ENCODE measurements at regions not wholly inside any gene's neighbourhood (a gene's known extent, or its start where the extent isn't known, plus 50 kb on each side); places are given as distances from the start of the nearest gene placed in this dataset.
A peak's percentile ranks its signal among the peaks of the same experiment; 100 is the strongest.
"Not testable (repeated sequence)": the region's sequence is repeated elsewhere in the genome, so short reads cannot be mapped to it uniquely, and the experiment has no call there.

- DNase-seq (ENCODE audit: low read depth), result no peak
These were observed 248.7 kb downstream of the ABCC12 start for GRCh38 chr16:47907109-47907508.

- peak; percentile 56 for DNase-seq (ENCODE audit: low read depth)
These were observed 250.0 kb downstream of the ABCC12 start for GRCh38 chr16:47905771-47906170.

DNA sequence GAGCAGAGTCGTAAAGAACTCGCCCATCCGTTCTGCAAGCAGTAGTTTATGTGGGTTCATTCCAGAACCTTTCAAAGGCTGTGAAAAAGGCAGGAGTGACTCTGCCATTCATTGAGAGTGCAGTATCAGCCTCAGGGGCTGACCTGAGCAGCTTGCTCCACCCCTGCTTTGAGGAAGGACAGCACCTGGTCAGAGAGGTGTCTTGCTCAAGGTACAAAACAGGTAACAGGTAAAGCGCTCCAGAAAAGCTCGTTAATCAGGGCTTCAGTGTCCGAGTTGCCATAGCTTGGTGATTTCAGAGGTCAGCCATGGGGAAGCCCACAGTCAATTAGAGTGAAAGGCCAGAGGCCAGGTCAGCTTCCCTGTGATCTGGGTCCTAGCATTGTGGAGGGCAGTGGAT, 251.1 kb downstream of the ABCC12 start:
- DNase-seq (ENCODE audit: low read depth), result no peak

- no peak for DNase-seq (ENCODE audit: low read depth)
These were observed 252.3 kb downstream of the ABCC12 start for GRCh38 chr16:47903470-47903869.

GRCh38 chr16:47897105-47897504, 258.7 kb downstream of the ABCC12 start:
- DNase-seq (ENCODE audit: low read depth), result not testable (repeated sequence)

DNA sequence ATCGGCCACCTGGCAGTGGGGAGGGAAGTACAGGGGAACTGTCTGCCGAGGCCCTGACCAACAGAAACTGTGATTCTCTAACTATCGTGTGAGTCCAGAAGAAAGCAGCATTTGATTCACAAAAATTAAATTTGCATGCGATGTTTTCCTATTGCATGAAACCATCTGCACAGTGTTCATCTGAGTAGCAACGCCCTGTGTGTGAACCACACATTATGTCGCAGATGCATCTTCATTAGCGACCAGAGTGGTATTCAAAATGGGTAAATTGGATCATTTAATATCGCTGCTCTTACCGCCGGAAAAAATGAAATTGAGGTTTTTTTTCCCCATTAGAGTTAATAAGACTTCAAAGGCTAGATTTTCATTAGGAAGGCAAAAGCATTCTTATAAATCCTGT, 260.6 kb downstream of the ABCC12 start:
- DNase-seq (ENCODE audit: low read depth), result no peak

- no peak for DNase-seq (ENCODE audit: low read depth)
These were observed 262.8 kb downstream of the ABCC12 start for GRCh38 chr16:47892999-47893398.

- no peak for DNase-seq (ENCODE audit: low read depth)
These were observed 267.1 kb downstream of the ABCC12 start for GRCh38 chr16:47888734-47889133.

DNA sequence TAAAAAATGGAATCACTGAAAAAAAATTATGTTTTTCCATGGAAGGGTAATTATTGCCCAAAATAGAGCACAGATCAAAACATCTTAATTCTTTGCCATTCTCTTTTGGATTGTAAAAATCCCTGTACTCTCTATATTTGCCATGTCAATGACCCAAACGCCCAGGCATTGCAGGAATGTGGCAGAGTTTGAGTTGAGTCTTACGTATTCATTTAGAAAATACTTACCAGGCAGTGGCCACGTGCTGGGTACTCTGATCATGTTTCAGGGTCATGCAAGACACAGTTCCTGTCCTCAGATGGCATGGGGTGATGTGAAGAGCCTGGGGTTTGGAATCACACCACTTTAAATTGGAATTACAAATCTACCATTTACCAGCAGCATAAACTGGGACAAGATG, 267.7 kb downstream of the ABCC12 start:
- DNase-seq (ENCODE audit: low read depth), result peak; percentile 67

GRCh38 chr16:47887496-47887895, 268.3 kb downstream of the ABCC12 start:
- DNase-seq (ENCODE audit: low read depth), result peak; percentile 71

GRCh38 chr16:47886631-47887415, 269.0 kb downstream of the ABCC12 start:
- peak; percentile 34 for DNase-seq (ENCODE audit: low read depth)

DNA sequence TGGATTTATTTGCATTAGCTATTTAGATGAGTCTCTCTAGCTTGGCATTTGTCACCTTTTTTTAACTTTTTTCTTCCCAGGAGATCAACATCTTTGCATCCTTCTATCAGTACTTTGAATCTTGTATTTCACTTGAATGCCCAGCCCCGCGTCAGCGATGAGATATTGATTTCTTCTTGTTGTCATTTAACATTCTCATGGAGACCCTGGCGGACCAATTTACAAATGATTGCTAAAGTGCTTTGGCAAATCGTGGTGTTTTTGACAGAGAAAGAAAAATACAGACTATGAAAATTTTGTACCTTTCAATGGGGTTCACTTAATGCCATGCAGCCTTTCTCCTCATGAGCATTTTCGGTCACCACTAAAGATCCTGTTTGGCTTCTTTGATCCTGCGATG, 269.7 kb downstream of the ABCC12 start:
- no peak for DNase-seq (ENCODE audit: low read depth)

DNA sequence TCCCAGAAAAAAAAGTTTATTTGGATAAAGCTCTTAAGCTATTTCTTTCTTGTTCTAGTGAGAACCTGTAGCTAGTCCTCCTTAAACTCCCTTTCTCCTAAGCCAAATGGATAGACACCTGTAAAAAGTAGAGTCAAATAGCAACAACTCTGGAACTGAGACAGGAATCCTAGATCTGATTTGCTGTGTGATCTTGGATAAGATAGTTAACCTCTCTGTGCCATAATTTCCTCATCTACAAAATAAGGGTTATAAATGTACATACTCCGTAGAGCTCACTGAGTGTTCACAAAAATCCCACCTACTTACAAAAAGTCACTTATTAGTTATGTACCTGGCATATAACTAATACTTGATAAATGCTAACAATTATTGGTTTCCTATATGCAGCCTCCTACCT, 270.3 kb downstream of the ABCC12 start:
- no peak for DNase-seq (ENCODE audit: low read depth)

- no peak for DNase-seq (ENCODE audit: low read depth)
These were observed 271.6 kb downstream of the ABCC12 start for GRCh38 chr16:47884116-47884725.

- DNase-seq (ENCODE audit: low read depth), result no peak
These were observed 274.2 kb downstream of the ABCC12 start for GRCh38 chr16:47881574-47881973.

- no peak for DNase-seq (ENCODE audit: low read depth)
These were observed 275.1 kb downstream of the ABCC12 start for GRCh38 chr16:47880653-47881052.

- no peak for DNase-seq (ENCODE audit: low read depth)
These were observed 278.6 kb downstream of the ABCC12 start for GRCh38 chr16:47877166-47877565.

DNA sequence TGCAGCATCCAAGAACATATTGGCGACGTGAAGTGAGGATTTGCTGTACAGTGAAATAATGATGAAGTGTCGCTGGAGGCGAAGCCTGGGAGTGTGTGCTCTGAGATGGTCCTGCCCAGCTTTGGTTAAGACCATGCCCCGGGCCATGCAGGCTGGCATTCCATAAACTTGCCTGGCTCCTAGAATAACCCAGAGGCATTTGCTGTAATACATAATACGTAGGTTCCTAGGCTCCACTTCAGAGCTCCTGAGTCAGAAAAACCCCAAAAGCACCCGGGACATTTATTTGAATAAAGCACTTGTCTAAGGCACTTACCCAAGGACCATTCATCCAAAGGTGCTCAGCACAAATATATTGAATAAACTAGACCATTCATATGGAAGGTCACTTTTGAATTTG, 279.3 kb downstream of the ABCC12 start:
- DNase-seq (ENCODE audit: low read depth), result no peak

DNA sequence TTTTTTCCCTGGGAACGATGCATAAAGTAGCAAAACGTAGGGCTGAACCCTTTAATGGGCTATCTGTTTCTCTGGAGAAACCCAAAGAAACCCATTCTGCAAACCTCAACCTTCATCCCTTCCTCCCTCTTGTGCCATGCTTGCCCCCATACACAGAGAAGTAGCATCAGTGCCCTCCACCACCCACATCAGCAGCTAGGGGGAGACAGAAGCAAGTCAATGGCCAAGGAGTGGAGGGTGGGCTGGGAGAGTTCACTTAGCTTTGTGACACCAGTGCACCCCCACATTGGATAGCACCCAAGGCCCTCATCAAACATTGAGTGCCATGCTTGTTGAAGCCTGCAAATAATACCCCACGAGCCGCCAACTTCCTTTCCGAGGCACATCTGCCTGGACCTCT, 282.4 kb downstream of the ABCC12 start:
- peak; percentile 15 for DNase-seq (ENCODE audit: low read depth)

- DNase-seq (ENCODE audit: low read depth), result peak; percentile 13
These were observed 283.6 kb downstream of the ABCC12 start for GRCh38 chr16:47872225-47872624.

- no peak for DNase-seq (ENCODE audit: low read depth)
These were observed 289.4 kb downstream of the ABCC12 start for GRCh38 chr16:47866423-47866822.

DNA sequence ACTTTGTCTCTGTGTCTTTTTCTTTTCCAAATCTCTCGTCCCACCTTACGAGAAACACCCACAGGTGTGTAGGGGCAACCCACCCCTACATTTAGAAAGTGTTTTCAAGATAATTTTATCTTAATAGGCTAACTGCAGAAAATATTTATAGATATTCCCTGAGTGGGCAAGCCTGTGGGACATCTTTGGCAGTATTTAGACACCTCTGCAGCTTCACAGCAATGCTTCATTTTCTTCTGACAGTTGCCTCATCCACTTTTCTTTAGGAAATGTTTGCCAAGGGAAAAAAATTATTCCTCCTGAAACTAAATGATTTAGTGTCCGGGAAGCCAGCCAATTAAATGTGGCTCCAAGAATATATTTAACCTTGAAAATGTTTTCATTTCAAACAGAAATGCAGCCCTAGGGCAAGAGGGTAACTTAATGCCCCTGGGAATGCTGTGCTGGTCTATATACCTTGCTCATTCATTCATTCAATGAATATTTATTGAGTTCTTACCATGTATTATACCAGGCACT, 290.4 kb downstream of the ABCC12 start:
- DNase-seq (ENCODE audit: low read depth), result no peak

GRCh38 chr16:47864262-47864661, 291.5 kb downstream of the ABCC12 start:
- not testable (repeated sequence) for DNase-seq (ENCODE audit: low read depth)
